KMS-11 (cell line): ENCODE measurements at regions not wholly inside any gene's neighbourhood (a gene's known extent, or its start where the extent isn't known, plus 50 kb on each side); places are given as distances from the start of the nearest gene placed in this dataset.

Source experiments
- H2AFZ ChIP-seq: fragments of 200-600 bp; sonication (generic); 2 replicates; pipeline ENCODE4 v1.6.1; 2016; ENCODE audit warnings: antibody characterized with exemption, mixed run types, low read depth
- H3K27ac ChIP-seq: fragments of 200-600 bp; sonication (generic); 2 replicates; pipeline ENCODE4 v1.6.1; 2016; ENCODE audit warnings: mild to moderate bottlenecking, mixed run types
- H3K27me3 ChIP-seq: fragments of 200-600 bp; sonication (generic); 2 replicates; pipeline ENCODE4 v1.6.1; 2017; ENCODE audit warnings: mild to moderate bottlenecking, low read depth, mixed run types, moderate library complexity; ENCODE audit not compliant: insufficient read depth
- H3K36me3 ChIP-seq: fragments of 200-600 bp; sonication (generic); 2 replicates; pipeline ENCODE4 v1.6.1; 2017; ENCODE audit warnings: mild to moderate bottlenecking, mixed run types; ENCODE audit not compliant: insufficient read depth
- H3K4me1 ChIP-seq: fragments of 200-600 bp; sonication (generic); 2 replicates; pipeline ENCODE4 v1.6.1; 2016; ENCODE audit warnings: mild to moderate bottlenecking, low read depth, mixed run types; ENCODE audit not compliant: poor library complexity, severe bottlenecking
- H3K4me2 ChIP-seq: fragments of 200-600 bp; sonication (generic); 2 replicates; pipeline ENCODE4 v1.7.0; 2016; ENCODE audit warnings: mild to moderate bottlenecking, mixed run types
- H3K4me3 ChIP-seq: fragments of 200-600 bp; sonication (generic); IDR thresholded peaks from 2 replicates; pipeline ENCODE4 v1.6.1; 2017; ENCODE audit warnings: low read depth, low read length, mixed read lengths; ENCODE audit not compliant: insufficient read depth
- H3K79me2 ChIP-seq: fragments of 200-600 bp; sonication (generic); 2 replicates; pipeline ENCODE4 v1.6.1; 2016; ENCODE audit warnings: low read depth, mixed run types; ENCODE audit not compliant: insufficient read depth
- H3K9ac ChIP-seq: fragments of 200-600 bp; sonication (generic); 2 replicates; pipeline ENCODE4 v1.6.1; 2016; ENCODE audit warnings: mild to moderate bottlenecking, mixed run types
- H4K20me1 ChIP-seq: fragments of 200-600 bp; sonication (generic); 2 replicates; pipeline ENCODE4 v1.6.1; 2016; ENCODE audit warnings: mild to moderate bottlenecking, mixed run types; ENCODE audit not compliant: insufficient read depth
- CTCF ChIP-seq: fragments of 200-600 bp; sonication (generic); conservative IDR thresholded peaks from 2 replicates; pipeline ENCODE4 v1.6.1; 2017; ENCODE audit warnings: low read depth, mild to moderate bottlenecking, antibody characterized with exemption, low read length, moderate library complexity, mixed read lengths

DNA sequence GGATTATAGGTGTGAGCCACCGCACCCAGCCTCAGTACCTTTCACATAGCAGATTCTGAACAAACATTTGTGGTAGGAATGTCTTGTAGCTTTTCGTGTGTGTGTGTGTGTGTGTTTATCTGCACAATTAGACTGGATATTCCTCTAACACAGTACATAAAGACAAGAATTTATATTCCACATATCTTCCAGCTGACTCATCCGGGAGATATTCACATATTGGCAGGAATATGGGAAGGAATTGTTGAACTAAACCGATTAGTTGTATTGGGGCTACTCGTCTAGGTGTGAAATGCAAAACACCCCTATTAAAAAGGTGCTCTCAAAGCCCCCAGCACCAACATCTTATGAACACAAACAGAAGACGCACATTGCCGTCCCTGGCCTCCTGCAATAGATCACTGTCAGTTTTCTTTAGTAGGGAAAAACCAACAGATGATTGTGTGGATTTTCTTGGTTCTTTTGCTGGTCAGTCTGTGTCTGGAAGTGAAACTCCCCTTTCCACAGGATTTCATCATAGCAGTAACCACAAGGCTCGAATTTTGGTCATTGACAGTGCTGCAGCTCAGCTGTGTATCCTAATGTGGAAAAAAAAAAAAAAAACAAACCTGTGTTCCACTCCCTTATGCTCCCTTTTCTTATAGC, 208.5 kb upstream of the ACVR2A start:
- H3K4me2 ChIP-seq = no peak overlapping the region
- no peak overlapping the region for H3K9ac ChIP-seq
- no peaks in the 10 kb centered on the region for H4K20me1 ChIP-seq
- H3K36me3 ChIP-seq = no peaks in the 10 kb centered on the region
- no peak overlapping the region for H3K27ac ChIP-seq
- H3K79me2 ChIP-seq = no peaks in the 10 kb centered on the region
- H3K4me1 ChIP-seq = no peaks in the 10 kb centered on the region
- no peaks in the 10 kb centered on the region for H3K27me3 ChIP-seq
- no peak overlapping the region for H2AFZ ChIP-seq
- TF ChIP-seq CTCF = no peak
- H3K4me3 ChIP-seq = no peak overlapping the region

DNA sequence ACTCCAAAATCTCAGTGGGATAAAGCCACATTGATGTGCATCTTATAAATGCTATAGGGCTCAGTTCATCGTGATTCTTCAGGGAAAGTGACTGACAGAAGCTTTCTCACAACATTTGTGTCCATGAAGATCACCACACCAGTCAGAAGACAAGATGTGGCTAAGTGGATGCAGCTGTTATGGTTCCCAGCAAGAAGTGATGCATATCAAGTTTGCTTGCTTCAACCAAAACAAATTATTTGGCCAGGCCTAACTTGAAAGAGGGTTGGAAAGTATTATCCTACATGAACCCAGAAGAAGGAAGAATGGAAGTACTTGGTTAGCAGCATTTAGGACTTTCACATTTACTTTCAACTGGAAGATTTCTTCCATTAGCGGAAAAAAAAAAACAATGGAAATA, 210.0 kb upstream of the ACVR2A start:
- H3K4me2 ChIP-seq = no peak overlapping the region
- no peak overlapping the region for H3K27ac ChIP-seq
- H3K27me3 ChIP-seq = no peaks in the 10 kb centered on the region
- H2AFZ ChIP-seq = no peak overlapping the region
- H3K4me3 ChIP-seq = no peak overlapping the region
- no peak for TF ChIP-seq CTCF
- H4K20me1 ChIP-seq = no peaks in the 10 kb centered on the region
- H3K36me3 ChIP-seq = no peaks in the 10 kb centered on the region
- no peak overlapping the region for H3K9ac ChIP-seq
- H3K4me1 ChIP-seq = no peaks in the 10 kb centered on the region
- H3K79me2 ChIP-seq = no peaks in the 10 kb centered on the region

- Histone ChIP-seq H3K27ac (no peak overlapping the region), H3K4me2 (no peak overlapping the region)
Observed at GRCh38 chr2:147632198-147632597, 212.6 kb upstream of the ACVR2A start.

DNA sequence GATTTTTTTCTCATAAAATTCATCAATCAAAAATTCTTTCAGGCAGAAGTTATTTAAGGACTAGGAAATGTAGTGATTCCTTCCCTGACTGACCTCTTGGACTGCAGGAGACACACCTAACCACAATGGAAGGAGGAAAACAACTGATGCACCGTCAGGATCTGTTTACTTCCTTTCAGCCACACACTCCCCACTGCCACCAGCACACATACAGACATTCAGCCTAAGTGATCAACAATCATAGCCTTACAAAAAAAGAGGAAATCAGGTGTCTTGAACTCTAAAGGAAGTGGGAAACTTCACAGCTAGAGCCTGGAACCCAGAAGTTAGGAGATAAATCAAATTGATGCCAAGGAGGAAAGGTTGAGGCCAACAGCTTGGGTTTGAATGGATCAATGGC, 213.5 kb upstream of the ACVR2A start:
- Histone ChIP-seq H2AFZ (no peak overlapping the region), H3K36me3 (no peaks in the 10 kb centered on the region), H3K4me3 (no peak overlapping the region), H3K79me2 (no peaks in the 10 kb centered on the region), H3K27me3 (no peaks in the 10 kb centered on the region), H3K27ac (no peak overlapping the region), H4K20me1 (no peaks in the 10 kb centered on the region), H3K4me1 (no peaks in the 10 kb centered on the region), H3K4me2 (no peak overlapping the region), H3K9ac (no peak overlapping the region)
- TF ChIP-seq CTCF = no peak

More at GRCh38 chr2:147632198-147632597, 212.6 kb upstream of the ACVR2A start:
- no peaks in the 10 kb centered on the region for H4K20me1 ChIP-seq
- H2AFZ ChIP-seq = no peak overlapping the region
- no peak for TF ChIP-seq CTCF
- no peak overlapping the region for H3K9ac ChIP-seq
- no peaks in the 10 kb centered on the region for H3K4me1 ChIP-seq
- H3K4me3 ChIP-seq = no peak overlapping the region
- no peaks in the 10 kb centered on the region for H3K79me2 ChIP-seq
- no peaks in the 10 kb centered on the region for H3K27me3 ChIP-seq
- H3K36me3 ChIP-seq = no peaks in the 10 kb centered on the region
